GM23248 (cell line): ENCODE measurements at regions not wholly inside any gene's neighbourhood (a gene's known extent, or its start where the extent isn't known, plus 50 kb on each side); places are given as distances from the start of the nearest gene placed in this dataset.
A peak's percentile ranks its signal among the peaks of the same experiment; 100 is the strongest.

Source experiments
- DNase-seq: peaks from one replicate; pipeline ENCODE4 v3.0.0-alpha.2; 2015
- H2AFZ ChIP-seq: fragments of 200-600 bp; sonication (generic); 2 replicates; pipeline ENCODE4 v1.6.1; 2016; ENCODE audit warnings: antibody characterized with exemption
- H3F3A ChIP-seq: fragments of 200-600 bp; sonication (generic); 2 replicates; pipeline ENCODE4 v1.6.1; 2016; ENCODE audit warnings: mild to moderate bottlenecking, antibody characterized with exemption, mixed run types; ENCODE audit not compliant: insufficient read depth
- H3K27ac ChIP-seq: fragments of 200-600 bp; sonication (generic); 2 replicates; pipeline ENCODE4 v1.5.1; 2016; ENCODE audit warnings: mild to moderate bottlenecking
- H3K27me3 ChIP-seq: fragments of 200-600 bp; sonication (generic); replicated peaks from 2 replicates; pipeline ENCODE4 v1.6.1; 2016; ENCODE audit warnings: mild to moderate bottlenecking; ENCODE audit not compliant: insufficient read depth
- H3K36me3 ChIP-seq: fragments of 200-600 bp; sonication (generic); 2 replicates; pipeline ENCODE4 v1.6.1; 2016; ENCODE audit warnings: low read depth, mild to moderate bottlenecking
- H3K4me1 ChIP-seq: fragments of 200-600 bp; sonication (generic); 2 replicates; pipeline ENCODE4 v1.6.1; 2016; ENCODE audit warnings: mild to moderate bottlenecking; ENCODE audit not compliant: insufficient read depth
- H3K4me2 ChIP-seq: fragments of 200-600 bp; sonication (generic); one replicate; pipeline ENCODE4 v1.6.1; 2016; ENCODE audit warnings: mild to moderate bottlenecking; ENCODE audit not compliant: unreplicated experiment
- H3K4me3 ChIP-seq: fragments of 200-600 bp; sonication (generic); 2 replicates; pipeline ENCODE4 v1.5.1; 2016; ENCODE audit warnings: mild to moderate bottlenecking
- H3K79me2 ChIP-seq: fragments of 200-600 bp; sonication (generic); 2 replicates; pipeline ENCODE4 v1.6.1; 2016; ENCODE audit warnings: mild to moderate bottlenecking; ENCODE audit not compliant: insufficient read depth
- H3K9ac ChIP-seq: fragments of 200-600 bp; sonication (generic); 2 replicates; pipeline ENCODE4 v1.6.1; 2016; ENCODE audit warnings: mild to moderate bottlenecking
- H3K9me2 ChIP-seq: fragments of 200-600 bp; sonication (generic); 2 replicates; pipeline ENCODE4 v1.6.1; 2016; ENCODE audit warnings: mixed run types, mild to moderate bottlenecking, moderate library complexity; ENCODE audit not compliant: insufficient read depth
- H3K9me3 ChIP-seq: fragments of 200-600 bp; sonication (generic); one replicate; pipeline ENCODE4 v1.6.1; 2017; ENCODE audit warnings: low read depth
- H4K20me1 ChIP-seq: fragments of 200-600 bp; sonication (generic); 2 replicates; pipeline ENCODE4 v1.6.0; 2016; ENCODE audit not compliant: insufficient read depth
- EZH2 ChIP-seq: fragments of 200-600 bp; sonication (generic); IDR thresholded peaks from 2 replicates; pipeline ENCODE4 v1.6.1; 2018; ENCODE audit warnings: antibody characterized with exemption, mild to moderate bottlenecking; ENCODE audit not compliant: insufficient read depth, poor library complexity, severe bottlenecking
- EZH2phosphoT487 ChIP-seq: fragments of 200-600 bp; sonication (generic); IDR thresholded peaks from 2 replicates; pipeline ENCODE4 v1.6.1; 2018; ENCODE audit warnings: antibody characterized with exemption, moderate library complexity, mild to moderate bottlenecking, low read depth; ENCODE audit not compliant: insufficient read depth
- WGBS, 2 experiments: methylation state at CpG; one replicate each; pipeline ENCODE4 v1.1.6; 2015 to 2017; ENCODE audit warnings: low lambda C conversion rate in 2 of 2, low coverage in 1 of 2; ENCODE audit errors: missing lambda C conversion rate in 2 of 2; 5-methylcytosine and 5-hydroxymethylcytosine counted together
- in situ Hi-C: fragments of 300-500 bp; cut with MboI; formaldehyde crosslinking; loops from 2 replicates; pipeline ENCODE4 v1.15.0; 2020

GRCh38 chr2:9742601-9743000 is 100.7 kb upstream of the TAF1B start:
- Histone ChIP-seq H3K27ac (no peak overlapping the region), H3K79me2 (no peaks in the 10 kb centered on the region), H3K36me3 (no peaks in the 10 kb centered on the region), H2AFZ (no peak overlapping the region), H3K27me3 (no peaks in the 10 kb centered on the region), H3K4me3 (no peak overlapping the region), H3K9me2 (no peaks in the 10 kb centered on the region), H3K9me3 (no peaks in the 10 kb centered on the region), H3K4me1 (peaks cover 20% of the 10 kb centered on the region), H4K20me1 (no peaks in the 10 kb centered on the region), H3K4me2 (no peak overlapping the region), H3F3A (no peaks in the 10 kb centered on the region), H3K9ac (no peak overlapping the region)
- in situ Hi-C loops = no loop called here
- DNase-seq = no peak
- TF ChIP-seq EZH2 (no peak), EZH2phosphoT487 (no peak)
- 74 to 75% methylated on average over 5 of the region's 5 CpGs for WGBS, 2 experiments

GRCh38 chr2:9744256-9745004 is 98.8 kb upstream of the TAF1B start:
- Histone ChIP-seq H3K27me3 (no peaks in the 10 kb centered on the region), H3K4me1 (peaks cover 9% of the 10 kb centered on the region; the same call in 1 of the 2 replicates), H3K36me3 (no peaks in the 10 kb centered on the region), H3K27ac (no peak overlapping the region), H3K9ac (no peak overlapping the region), H4K20me1 (no peaks in the 10 kb centered on the region), H3K9me2 (no peaks in the 10 kb centered on the region), H3K9me3 (no peaks in the 10 kb centered on the region), H3K79me2 (no peaks in the 10 kb centered on the region), H3F3A (no peaks in the 10 kb centered on the region), H2AFZ (no peak overlapping the region), H3K4me2 (no peak overlapping the region), H3K4me3 (no peak overlapping the region)
- in situ Hi-C loops = no loop called here
- WGBS, 2 experiments = 41 to 47% methylated on average over 12 of the region's 12 CpGs
- TF ChIP-seq EZH2 (no peak), EZH2phosphoT487 (no peak)
- DNase-seq = no peak

- peak; percentile 55 for DNase-seq
- no peak overlapping the region for H3K4me2 ChIP-seq
Measured at GRCh38 chr2:9745153-9745899, 97.9 kb upstream of the TAF1B start.

GRCh38 chr2:9747396-9747795 is 95.9 kb upstream of the TAF1B start:
- H3K27ac ChIP-seq = no peak overlapping the region
- DNase-seq = no peak
- H3K36me3 ChIP-seq = no peaks in the 10 kb centered on the region
- no peak overlapping the region for H3K9ac ChIP-seq
- H3K4me2 ChIP-seq = no peak overlapping the region
- TF ChIP-seq EZH2phosphoT487 (no peak), EZH2 (no peak)
- WGBS, 2 experiments = 78 to 81% methylated on average over 4 of the region's 4 CpGs
- no peaks in the 10 kb centered on the region for H3K9me3 ChIP-seq
- no peaks in the 10 kb centered on the region for H3F3A ChIP-seq
- no peaks in the 10 kb centered on the region for H4K20me1 ChIP-seq
- peaks cover 8% of the 10 kb centered on the region for H3K4me1 ChIP-seq
- no peaks in the 10 kb centered on the region for H3K79me2 ChIP-seq
- H2AFZ ChIP-seq = no peak overlapping the region
- no peak overlapping the region for H3K4me3 ChIP-seq
- in situ Hi-C loops = no loop called here
- H3K27me3 ChIP-seq = no peaks in the 10 kb centered on the region
- H3K9me2 ChIP-seq = no peaks in the 10 kb centered on the region

More at GRCh38 chr2:9745153-9745899, 97.9 kb upstream of the TAF1B start:
- Histone ChIP-seq H3F3A (no peaks in the 10 kb centered on the region), H4K20me1 (no peaks in the 10 kb centered on the region), H3K4me3 (no peak overlapping the region), H3K79me2 (no peaks in the 10 kb centered on the region), H3K27ac (no peak overlapping the region), H2AFZ (no peak overlapping the region), H3K9me3 (no peaks in the 10 kb centered on the region), H3K9me2 (no peaks in the 10 kb centered on the region), H3K4me1 (0 out of 2 replicates have a peak, but pooled peaks cover 6% of the 10 kb centered on the region), H3K36me3 (no peaks in the 10 kb centered on the region), H3K27me3 (no peaks in the 10 kb centered on the region), H3K9ac (no peak overlapping the region)
- 60 to 62% methylated on average over 3 of the region's 3 CpGs for WGBS, 2 experiments
- in situ Hi-C loops = no loop called here
- TF ChIP-seq EZH2 (no peak), EZH2phosphoT487 (no peak)
